ENCODE measurements at regions not wholly inside any gene's neighbourhood (a gene's known extent, or its start where the extent isn't known, plus 50 kb on each side); places are given as distances from the start of the nearest gene placed in this dataset.

DNA sequence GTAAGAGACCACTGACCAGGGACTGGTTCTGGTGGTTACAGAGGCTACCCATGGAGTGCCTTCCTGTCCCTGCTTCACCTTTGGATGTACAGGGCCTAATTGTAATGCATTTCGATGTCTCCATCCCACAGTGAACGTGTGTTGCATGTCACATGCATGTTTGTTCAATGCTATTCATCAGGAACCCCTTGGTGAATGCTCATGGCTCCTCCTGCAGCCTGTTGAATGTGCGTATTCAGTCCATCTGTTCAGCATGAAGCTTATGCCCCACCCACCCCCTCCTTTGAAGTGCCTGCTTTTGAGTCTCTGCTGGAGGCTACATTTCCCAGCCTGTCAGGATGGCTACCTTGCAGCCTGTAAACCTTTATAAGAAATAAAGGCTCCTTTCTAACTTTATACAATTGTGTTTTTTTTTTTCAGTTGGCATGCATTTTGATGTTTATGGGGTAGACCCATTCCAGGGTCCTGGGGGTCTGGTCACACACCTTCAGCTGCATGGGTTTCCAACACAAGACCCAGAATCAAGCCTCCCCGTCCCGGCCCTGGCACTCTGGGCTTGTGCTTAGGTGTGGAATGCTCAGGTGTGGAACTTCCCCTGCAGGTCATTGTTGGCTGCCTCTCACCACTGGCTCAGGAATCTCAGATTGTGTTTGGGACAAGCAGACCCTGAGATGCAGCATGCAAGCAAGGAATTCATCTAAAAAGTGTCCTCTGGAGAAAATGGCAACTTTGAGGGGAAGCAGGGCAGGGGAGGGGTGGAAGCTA lies 238.8 kb upstream of the HDAC4 start:
- FAIRE-seq (no peak), DNase-seq (ENCODE audit: low spot score) (no peak)

DNA sequence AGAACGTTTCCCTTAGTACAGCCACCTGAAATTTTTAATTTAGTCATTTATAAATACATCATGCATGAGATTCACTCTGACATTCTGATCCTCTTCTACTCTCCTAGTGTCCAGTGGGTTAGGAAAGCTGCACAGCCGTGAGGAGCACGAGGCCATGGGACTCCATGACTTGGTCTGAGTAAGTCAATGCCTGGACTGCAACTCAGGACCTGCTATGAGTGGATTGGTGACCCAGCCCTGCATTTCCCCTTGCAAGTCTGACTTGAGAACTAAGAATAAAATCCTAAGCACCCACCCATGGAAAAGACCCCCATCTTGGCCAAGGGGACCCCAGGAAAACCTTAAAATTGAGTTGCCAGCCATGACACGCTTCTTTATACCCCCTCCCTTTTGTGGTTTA lies 237.6 kb upstream of the HDAC4 start:
- FAIRE-seq = no peak
- no peak for DNase-seq (ENCODE audit: low spot score)

GRCh38 chr2:239636808-239637207 lies 236.0 kb upstream of the HDAC4 start:
- DNase-seq (ENCODE audit: low spot score) (no peak), FAIRE-seq (no peak)

GRCh38 chr2:239634769-239635168 lies 233.9 kb upstream of the HDAC4 start:
- DNase-seq (ENCODE audit: low spot score) (no peak), FAIRE-seq (no peak)

- peak; percentile 76 for DNase-seq (ENCODE audit: low spot score)
- FAIRE-seq = no peak
Observed at GRCh38 chr2:239630618-239631286, 229.9 kb upstream of the HDAC4 start.

DNA sequence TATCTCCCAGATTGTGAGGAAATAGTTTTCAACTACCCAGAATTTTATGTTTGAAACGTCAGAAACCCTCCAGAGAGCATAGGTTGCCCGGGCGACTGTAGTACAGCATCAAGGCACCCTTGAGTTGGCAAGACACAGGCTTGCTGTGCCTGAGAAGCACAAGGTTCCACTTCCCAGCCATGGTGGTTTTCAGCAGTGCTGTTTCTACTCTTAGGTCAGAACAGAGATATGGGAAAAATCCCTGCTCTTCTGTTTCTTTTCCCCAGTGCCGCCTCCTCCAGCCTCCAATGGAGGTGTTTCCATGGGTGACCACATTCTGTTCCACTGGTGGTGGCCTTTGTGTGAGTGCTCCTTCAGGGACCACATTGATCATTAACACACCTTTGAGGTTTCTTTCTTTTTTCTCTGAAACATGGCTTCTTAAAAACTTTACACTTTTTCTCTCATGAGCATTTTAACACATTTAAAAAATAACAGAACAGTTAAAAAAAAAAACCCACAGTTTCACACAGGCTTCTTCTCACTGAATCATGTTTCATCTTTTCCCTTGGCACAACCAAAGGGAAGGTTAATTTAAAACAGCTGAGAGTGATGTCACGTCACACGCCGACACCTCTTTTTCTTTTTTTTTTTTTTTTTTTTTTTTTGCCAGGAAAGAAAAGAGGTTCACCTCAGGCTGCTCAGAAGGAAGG lies 229.3 kb upstream of the HDAC4 start:
- DNase-seq (ENCODE audit: low spot score) (no peak), FAIRE-seq (no peak)

DNA sequence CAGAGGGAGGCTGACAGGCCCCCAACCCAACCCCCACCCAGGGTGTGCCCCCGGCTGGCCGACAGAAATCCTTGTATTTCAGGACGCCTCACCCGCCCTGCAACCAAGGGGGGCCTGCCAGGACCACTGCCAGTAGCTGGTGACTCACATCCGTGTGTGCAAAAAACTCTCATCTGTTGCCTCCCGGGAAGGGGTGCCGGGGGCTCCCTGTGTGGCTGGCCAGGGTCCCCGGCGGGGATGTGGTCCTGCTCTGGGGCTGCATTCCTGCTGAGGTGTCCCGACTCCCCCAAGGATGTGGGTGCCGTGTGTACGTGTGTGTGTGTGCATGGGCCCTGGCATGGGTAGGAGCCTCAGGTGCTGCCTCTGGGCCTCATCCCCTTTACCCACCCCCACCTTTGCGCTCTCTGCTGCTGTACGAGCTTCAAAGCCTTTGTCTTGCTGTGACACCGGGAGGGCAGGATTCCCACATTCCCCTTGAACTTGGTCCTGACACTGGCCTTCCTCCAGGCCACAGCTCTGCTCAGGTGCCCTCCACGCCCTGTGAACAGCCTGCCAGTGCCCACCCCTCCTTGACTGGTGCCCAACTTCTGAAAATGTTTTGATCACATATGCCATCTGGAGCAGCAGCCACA lies 226.3 kb upstream of the HDAC4 start:
- FAIRE-seq = no peak
- peak; percentile 45 for DNase-seq (ENCODE audit: low spot score)

GRCh38 chr2:239625971-239626734 lies 225.3 kb upstream of the HDAC4 start:
- FAIRE-seq = no peak
- no peak for DNase-seq (ENCODE audit: low spot score)

DNA sequence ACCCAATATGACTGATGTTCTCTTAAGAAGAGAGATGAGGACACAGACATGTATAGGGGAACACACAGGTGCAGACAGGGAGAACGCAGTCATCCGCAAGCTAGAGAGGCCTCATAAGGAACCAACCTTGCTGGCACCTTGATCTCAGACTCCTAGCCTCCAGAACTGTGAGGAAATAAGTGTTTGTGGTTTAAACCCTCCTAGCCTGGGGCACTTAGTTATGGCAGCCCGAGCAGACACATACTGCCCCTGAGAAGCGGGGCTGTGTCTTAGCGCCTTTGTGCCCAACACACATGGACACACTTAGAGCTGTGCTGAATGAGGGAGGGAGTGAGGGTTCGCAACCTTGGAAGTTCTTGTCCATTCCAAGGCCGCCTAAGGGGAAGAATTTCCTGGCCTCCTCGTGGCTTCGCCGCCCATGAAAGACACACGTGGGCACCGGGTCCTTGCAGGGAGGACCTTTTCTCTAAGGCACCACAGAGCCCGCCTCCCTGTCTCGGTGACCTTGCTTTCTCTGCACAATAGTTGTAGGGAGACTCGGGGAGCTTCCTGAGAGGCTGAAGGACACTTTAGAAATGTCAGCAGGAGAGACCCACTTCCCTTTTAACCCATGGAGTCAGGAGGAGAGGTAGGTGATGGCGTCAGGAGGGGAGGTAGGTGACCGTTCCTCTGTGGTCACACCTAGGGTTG lies 224.5 kb upstream of the HDAC4 start:
- FAIRE-seq (no peak), DNase-seq (ENCODE audit: low spot score) (no peak)

DNA sequence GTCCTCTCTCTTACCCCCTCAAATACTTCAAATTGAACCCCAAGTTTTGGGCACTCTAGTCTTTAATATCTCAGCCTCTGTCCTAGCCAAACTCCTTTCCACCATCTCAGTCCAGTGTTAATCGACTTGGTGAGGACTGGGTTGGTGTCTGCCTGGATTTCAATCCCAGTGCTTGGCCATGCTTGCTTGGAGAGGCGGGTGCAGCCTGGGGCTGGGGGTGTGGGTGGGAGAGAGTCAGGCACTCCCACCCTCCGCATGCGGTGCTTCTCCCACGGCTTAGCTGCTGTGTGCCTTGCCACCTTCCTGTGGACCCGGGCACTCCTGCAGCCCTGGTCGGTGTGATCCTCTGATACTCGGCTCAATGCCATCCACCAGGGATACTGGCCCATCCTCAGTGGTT lies 220.8 kb upstream of the HDAC4 start:
- no peak for DNase-seq (ENCODE audit: low spot score)
- no peak for FAIRE-seq

DNA sequence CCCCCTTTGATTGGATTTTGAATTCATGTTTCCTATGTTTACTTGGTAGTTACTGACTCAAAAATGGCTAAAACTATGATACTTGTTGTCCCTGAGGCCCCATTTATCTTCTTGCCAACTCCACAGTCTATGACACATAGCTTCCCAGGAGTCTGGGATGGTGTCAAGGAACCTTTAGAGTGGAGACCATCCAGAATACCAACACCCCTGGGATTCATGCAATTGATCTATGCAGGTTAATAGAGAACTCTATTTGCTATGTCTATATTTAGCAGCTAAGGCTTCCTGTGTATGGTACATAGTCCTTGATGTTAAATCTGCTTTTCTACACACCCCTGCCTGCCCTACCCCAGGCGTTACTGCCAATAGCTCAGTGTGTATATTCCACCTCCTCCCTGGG lies 218.5 kb upstream of the HDAC4 start:
- DNase-seq (ENCODE audit: low spot score) = no peak
- FAIRE-seq = no peak

DNA sequence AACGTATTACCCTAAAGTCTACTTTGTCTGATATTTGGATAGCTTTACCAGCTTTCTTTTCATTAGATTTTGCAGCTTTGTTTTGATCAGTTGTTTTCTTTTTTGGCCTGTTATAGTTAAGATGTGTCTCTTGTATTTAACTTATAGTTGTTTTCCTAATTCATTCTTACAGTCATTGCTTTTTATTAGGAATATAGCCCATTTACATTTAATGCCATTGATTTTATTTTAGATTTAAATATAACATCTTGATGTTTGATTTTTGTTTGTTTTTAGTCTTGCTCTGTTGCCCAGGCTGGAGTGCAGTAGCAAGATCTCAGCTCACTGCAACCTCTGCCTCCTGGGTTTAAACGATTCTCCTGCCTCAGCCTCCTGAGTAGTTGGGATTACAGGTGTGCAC lies 215.9 kb upstream of the HDAC4 start:
- no peak for FAIRE-seq
- no peak for DNase-seq (ENCODE audit: low spot score)

- no peak for DNase-seq (ENCODE audit: low spot score)
- FAIRE-seq = no peak
Observed at GRCh38 chr2:239612133-239612532, 211.3 kb upstream of the HDAC4 start.

DNA sequence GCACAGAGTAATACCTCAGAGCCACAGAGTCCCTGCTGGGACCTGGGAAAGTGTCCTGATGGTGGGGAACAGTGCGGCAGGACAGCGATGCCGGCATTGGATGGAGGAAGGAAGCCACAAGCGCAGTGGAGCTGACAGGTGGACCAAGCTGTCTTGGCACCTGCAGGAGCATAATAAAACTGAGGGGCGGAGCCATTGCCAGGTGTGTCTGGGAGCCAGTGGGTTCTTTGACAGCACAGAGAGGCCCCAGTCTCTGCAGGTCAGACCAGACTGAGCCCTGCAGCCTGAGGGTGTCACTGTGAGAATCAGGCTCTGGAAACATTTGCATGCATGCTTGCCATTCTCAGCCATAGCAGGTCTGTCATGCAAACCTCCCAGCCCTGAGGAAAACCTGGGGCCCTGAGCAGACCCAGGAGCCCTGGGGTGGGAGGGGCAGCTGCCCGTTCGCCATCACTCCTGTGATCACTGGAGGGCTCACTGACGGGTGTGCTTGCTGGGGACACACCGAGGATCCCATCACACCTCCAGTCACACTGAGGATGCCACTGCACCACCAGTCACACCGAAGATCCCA lies 210.5 kb upstream of the HDAC4 start:
- DNase-seq (ENCODE audit: low spot score) (no peak), FAIRE-seq (no peak)

- DNase-seq (ENCODE audit: low spot score) (no peak), FAIRE-seq (no peak)
Observed at GRCh38 chr2:239610457-239611221, 209.8 kb upstream of the HDAC4 start.

GRCh38 chr2:239609607-239610310 lies 208.9 kb upstream of the HDAC4 start:
- DNase-seq (ENCODE audit: low spot score) (no peak), FAIRE-seq (no peak)

DNA sequence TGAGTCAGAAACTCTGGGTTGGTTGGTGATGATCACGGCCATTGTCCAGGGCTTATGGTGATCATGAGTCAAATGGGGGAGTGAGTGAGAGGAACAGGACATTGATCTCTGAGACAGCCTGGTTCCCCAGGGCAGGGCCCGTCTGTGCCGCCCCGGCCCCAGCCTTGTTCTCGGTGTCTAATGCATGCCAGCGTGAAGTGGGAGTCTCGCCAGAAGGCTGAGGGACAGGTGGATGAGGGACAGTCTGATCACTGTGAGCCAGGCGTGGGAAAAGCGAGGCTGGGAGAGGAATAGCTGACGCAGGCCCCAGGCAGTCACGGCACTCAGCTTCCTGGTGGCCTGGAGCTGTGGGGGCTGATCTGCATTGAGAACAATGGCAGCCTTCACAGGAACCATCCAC lies 208.3 kb upstream of the HDAC4 start:
- no peak for DNase-seq (ENCODE audit: low spot score)
- FAIRE-seq = no peak

GRCh38 chr2:239608723-239609122 lies 207.9 kb upstream of the HDAC4 start:
- DNase-seq (ENCODE audit: low spot score) (no peak), FAIRE-seq (no peak)

DNA sequence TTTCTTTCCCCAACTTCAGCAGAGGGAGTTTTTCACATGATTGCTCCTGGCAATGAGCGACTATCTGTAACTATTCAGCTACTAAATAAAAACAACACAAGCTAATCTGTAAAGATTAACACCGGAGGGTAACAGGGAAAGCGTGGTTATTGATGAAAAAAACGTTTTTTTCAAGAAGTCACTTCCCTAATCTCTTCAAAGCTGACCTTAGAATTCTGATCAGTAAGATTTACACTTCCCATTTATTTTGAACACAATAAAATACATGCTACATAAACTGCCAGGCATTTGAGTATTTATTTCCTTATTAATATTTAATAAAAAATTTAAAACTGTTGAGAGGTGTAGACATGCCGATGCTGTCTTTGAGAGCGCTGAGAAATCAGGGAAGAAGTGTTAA lies 207.4 kb upstream of the HDAC4 start:
- FAIRE-seq (no peak), DNase-seq (ENCODE audit: low spot score) (no peak)
